PFSK-1 (cell line): ENCODE measurements at regions not wholly inside any gene's neighbourhood (a gene's known extent, or its start where the extent isn't known, plus 50 kb on each side); places are given as distances from the start of the nearest gene placed in this dataset.

Experiments used
- FOXP2 ChIP-seq: optimal IDR thresholded peaks from 2 replicates; pipeline ENCODE3; 2011; ENCODE audit warnings: borderline replicate concordance, control low read depth, inconsistent platforms; ENCODE audit not compliant: insufficient read depth; ENCODE audit errors: extremely low read length, extremely low read depth
- POLR2AphosphoS5 ChIP-seq: IDR thresholded peaks from 2 replicates; pipeline ENCODE4 v1.6.1; 2012; ENCODE audit warnings: low read depth, mild to moderate bottlenecking, control low read depth, low read length, moderate library complexity
- SIN3A ChIP-seq: IDR thresholded peaks from 2 replicates; pipeline ENCODE4 v1.6.1; 2012; ENCODE audit warnings: mild to moderate bottlenecking, low read length, moderate library complexity, borderline replicate concordance; ENCODE audit not compliant: insufficient read depth
- TAF1 ChIP-seq: IDR thresholded peaks from 2 replicates; pipeline ENCODE4 v1.6.1; 2012; ENCODE audit warnings: low read length, control low read depth, borderline replicate concordance; ENCODE audit not compliant: insufficient read depth
- TF ChIP-seq, protein P1 (sequence below), 2 experiments: IDR thresholded peaks; 2 replicates each; pipeline versions ENCODE4 v1.6.1 to v1.8.0; 2011 to 2012; ENCODE audit warnings: low read depth in 2 of 2, low read length in 2 of 2, control low read depth in 1 of 2, inconsistent platforms in 1 of 2, mild to moderate bottlenecking in 1 of 2, moderate library complexity in 1 of 2; ENCODE audit not compliant: insufficient read depth in 1 of 2

DNA sequence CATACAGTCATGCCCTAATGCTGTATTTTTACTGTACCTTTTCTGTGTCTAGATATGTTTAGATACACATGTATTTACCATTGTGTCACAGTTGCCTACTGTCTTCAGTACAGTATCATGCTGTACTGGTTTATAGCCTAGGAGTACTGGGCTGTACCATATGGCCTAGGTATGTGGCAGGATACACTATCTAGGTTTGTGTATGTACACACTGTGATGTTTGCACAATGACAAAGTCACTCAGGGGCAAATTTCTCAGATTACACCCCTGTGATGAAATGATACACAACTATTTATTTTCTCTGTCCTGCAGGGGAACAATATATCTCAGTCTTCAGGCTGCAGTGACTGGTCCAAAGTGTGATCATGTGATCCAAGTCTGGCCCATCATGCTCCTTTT lies 1076.1 kb downstream of the VRK1 start:
- TF ChIP-seq FOXP2 = no peak
- TF ChIP-seq SIN3A = no peak
- TF ChIP-seq POLR2AphosphoS5 = no peak
- TF ChIP-seq, protein P1, sequence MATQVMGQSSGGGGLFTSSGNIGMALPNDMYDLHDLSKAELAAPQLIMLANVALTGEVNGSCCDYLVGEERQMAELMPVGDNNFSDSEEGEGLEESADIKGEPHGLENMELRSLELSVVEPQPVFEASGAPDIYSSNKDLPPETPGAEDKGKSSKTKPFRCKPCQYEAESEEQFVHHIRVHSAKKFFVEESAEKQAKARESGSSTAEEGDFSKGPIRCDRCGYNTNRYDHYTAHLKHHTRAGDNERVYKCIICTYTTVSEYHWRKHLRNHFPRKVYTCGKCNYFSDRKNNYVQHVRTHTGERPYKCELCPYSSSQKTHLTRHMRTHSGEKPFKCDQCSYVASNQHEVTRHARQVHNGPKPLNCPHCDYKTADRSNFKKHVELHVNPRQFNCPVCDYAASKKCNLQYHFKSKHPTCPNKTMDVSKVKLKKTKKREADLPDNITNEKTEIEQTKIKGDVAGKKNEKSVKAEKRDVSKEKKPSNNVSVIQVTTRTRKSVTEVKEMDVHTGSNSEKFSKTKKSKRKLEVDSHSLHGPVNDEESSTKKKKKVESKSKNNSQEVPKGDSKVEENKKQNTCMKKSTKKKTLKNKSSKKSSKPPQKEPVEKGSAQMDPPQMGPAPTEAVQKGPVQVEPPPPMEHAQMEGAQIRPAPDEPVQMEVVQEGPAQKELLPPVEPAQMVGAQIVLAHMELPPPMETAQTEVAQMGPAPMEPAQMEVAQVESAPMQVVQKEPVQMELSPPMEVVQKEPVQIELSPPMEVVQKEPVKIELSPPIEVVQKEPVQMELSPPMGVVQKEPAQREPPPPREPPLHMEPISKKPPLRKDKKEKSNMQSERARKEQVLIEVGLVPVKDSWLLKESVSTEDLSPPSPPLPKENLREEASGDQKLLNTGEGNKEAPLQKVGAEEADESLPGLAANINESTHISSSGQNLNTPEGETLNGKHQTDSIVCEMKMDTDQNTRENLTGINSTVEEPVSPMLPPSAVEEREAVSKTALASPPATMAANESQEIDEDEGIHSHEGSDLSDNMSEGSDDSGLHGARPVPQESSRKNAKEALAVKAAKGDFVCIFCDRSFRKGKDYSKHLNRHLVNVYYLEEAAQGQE (IDR thresholded peaks at IDR 0.05; ENCODE audit: insufficient read depth in 1 of 2, low read depth in 2 of 2, low read length in 2 of 2) = no peak
- TF ChIP-seq TAF1 = no peak

DNA sequence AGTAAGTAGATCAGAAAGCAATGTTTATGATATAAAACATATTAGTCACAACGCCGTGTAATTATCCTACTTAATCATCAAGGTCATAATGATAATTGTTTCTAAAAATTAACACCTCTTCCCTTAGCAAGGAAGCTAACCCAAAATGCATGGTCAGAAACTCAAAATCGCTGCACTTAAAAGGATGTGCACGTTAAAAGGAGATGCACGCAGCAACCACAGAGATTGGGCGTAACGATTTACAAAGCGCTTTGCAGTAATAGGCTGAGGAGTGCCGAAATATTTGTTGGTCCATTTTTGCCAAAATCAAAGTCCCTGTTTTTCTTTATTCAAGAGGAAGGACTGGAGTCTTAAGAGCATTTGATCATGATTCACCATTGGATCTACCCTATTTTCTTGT lies 1077.2 kb downstream of the VRK1 start:
- TF ChIP-seq SIN3A (no peak), FOXP2 (no peak), TAF1 (no peak), POLR2AphosphoS5 (no peak)
- TF ChIP-seq, protein P1 (IDR thresholded peaks at IDR 0.05; ENCODE audit: insufficient read depth in 1 of 2, low read depth in 2 of 2, low read length in 2 of 2) = no peak

DNA sequence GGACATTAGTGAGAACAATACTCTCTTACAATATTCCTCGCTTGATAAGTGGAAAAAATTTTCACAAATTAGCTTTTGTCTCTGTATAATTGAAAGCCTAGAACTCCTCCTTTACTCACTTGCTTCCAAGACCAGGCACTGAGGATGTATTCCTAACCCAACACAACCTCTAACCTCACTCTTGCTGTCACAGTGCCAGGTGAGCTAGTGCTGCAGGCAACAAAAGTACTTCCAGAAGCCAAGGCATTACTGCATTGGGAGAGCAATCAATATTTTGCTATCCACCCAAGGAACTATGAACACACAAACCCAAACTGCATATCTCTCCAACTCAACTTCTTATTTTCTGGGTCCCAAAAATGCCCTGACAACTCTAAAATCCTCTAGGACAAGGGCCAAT lies 1081.0 kb downstream of the VRK1 start:
- TF ChIP-seq SIN3A (no peak), POLR2AphosphoS5 (no peak), TAF1 (no peak), FOXP2 (no peak)
- TF ChIP-seq, protein P1 (IDR thresholded peaks at IDR 0.05; ENCODE audit: insufficient read depth in 1 of 2, low read depth in 2 of 2, low read length in 2 of 2) = no peak

DNA sequence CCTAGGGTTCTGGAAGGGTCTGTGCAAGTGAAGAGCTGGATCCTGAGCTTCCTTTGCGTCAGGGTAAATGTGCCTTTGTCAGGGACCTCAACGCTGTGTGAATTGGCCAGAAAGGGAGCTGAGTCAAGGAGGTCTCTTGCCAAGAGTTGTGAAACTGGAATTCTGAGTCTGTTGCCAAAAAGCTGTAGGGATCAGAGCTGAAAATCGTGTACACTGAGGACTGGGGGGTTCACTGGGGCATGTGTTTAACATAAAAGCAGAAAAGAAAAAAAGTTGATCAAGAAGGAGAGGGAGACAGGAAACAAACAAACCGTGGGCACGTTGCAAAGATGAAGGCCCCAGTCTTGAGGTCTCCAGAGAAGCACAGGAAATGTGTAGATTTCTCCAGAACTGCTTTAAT lies 1081.5 kb downstream of the VRK1 start:
- TF ChIP-seq SIN3A (no peak), TAF1 (no peak), POLR2AphosphoS5 (no peak), FOXP2 (no peak)
- TF ChIP-seq, protein P1 (IDR thresholded peaks at IDR 0.05; ENCODE audit: insufficient read depth in 1 of 2, low read depth in 2 of 2, low read length in 2 of 2) = no peak

DNA sequence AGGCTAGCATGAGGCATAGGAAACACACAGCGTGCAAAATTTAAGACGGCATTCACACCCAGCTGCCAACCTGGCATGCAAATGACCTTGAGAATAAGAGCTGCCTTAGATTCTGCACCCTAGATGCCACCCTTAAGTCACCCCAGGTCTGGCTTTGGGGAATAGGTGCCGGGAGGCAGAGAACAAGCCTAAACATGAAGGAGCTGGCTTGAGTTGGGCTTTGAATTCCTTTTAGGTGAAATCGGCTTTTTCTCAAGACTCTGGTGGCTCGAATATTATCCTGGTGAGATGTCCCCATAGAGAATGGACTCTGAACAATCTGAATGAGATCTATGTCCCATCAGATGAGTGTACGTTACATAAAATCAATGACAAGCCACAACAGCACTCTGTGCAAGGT lies 1090.5 kb downstream of the VRK1 start:
- no peak for TF ChIP-seq FOXP2
- no peak for TF ChIP-seq SIN3A
- TF ChIP-seq, protein P1 (IDR thresholded peaks at IDR 0.05; ENCODE audit: insufficient read depth in 1 of 2, low read depth in 2 of 2, low read length in 2 of 2) = no peak
- no peak for TF ChIP-seq TAF1
- no peak for TF ChIP-seq POLR2AphosphoS5
